ENCODE measurements at regions not wholly inside any gene's neighbourhood (a gene's known extent, or its start where the extent isn't known, plus 50 kb on each side); places are given as distances from the start of the nearest gene placed in this dataset.

GRCh38 chr15:93459396-93459795 lies 370.4 kb upstream of the RGMA start:
- no peak for DNase-seq (ENCODE audit: low read depth in 3 of 3, low spot score in 2 of 3)

- no peak for DNase-seq (ENCODE audit: low read depth in 3 of 3, low spot score in 2 of 3)
These were observed 369.6 kb upstream of the RGMA start for GRCh38 chr15:93458597-93458996.

- no peak for DNase-seq (ENCODE audit: low read depth in 3 of 3, low spot score in 2 of 3)
These were observed 365.8 kb upstream of the RGMA start for GRCh38 chr15:93454788-93455187.

- DNase-seq (ENCODE audit: low read depth in 3 of 3, low spot score in 2 of 3): no peak
These were observed 363.7 kb upstream of the RGMA start for GRCh38 chr15:93452537-93453211.

GRCh38 chr15:93451822-93452221 lies 362.8 kb upstream of the RGMA start:
- DNase-seq (ENCODE audit: low read depth in 3 of 3, low spot score in 2 of 3): no peak

- no peak for DNase-seq (ENCODE audit: low read depth in 3 of 3, low spot score in 2 of 3)
These were observed 362.3 kb upstream of the RGMA start for GRCh38 chr15:93451265-93451664.

GRCh38 chr15:93449798-93450197 lies 360.8 kb upstream of the RGMA start:
- DNase-seq (ENCODE audit: low read depth in 3 of 3, low spot score in 2 of 3): no peak

GRCh38 chr15:93438310-93438709 lies 349.3 kb upstream of the RGMA start:
- DNase-seq (ENCODE audit: low read depth in 3 of 3, low spot score in 2 of 3): no peak

GRCh38 chr15:93432474-93432873 lies 343.5 kb upstream of the RGMA start:
- no peak for DNase-seq (ENCODE audit: low read depth in 3 of 3, low spot score in 2 of 3)

- no peak for DNase-seq (ENCODE audit: low read depth in 3 of 3, low spot score in 2 of 3)
These were observed 339.9 kb upstream of the RGMA start for GRCh38 chr15:93428807-93429351.

- no peak for DNase-seq (ENCODE audit: low read depth in 3 of 3, low spot score in 2 of 3)
These were observed 339.1 kb upstream of the RGMA start for GRCh38 chr15:93428150-93428549.

GRCh38 chr15:93424131-93424530 lies 335.1 kb upstream of the RGMA start:
- no peak for DNase-seq (ENCODE audit: low read depth in 3 of 3, low spot score in 2 of 3)

- DNase-seq (ENCODE audit: low read depth in 3 of 3, low spot score in 2 of 3): no peak
These were observed 333.5 kb upstream of the RGMA start for GRCh38 chr15:93422476-93422875.

GRCh38 chr15:93420477-93420876 lies 331.5 kb upstream of the RGMA start:
- no peak for DNase-seq (ENCODE audit: low read depth in 3 of 3, low spot score in 2 of 3)

- DNase-seq (ENCODE audit: low read depth in 3 of 3, low spot score in 2 of 3): no peak
These were observed 331.0 kb upstream of the RGMA start for GRCh38 chr15:93420050-93420452.

- no peak for DNase-seq (ENCODE audit: low read depth in 3 of 3, low spot score in 2 of 3)
These were observed 329.6 kb upstream of the RGMA start for GRCh38 chr15:93418566-93418965.

GRCh38 chr15:93417631-93418030 lies 328.6 kb upstream of the RGMA start:
- no peak for DNase-seq (ENCODE audit: low read depth in 3 of 3, low spot score in 2 of 3)

GRCh38 chr15:93417156-93417555 lies 328.1 kb upstream of the RGMA start:
- no peak for DNase-seq (ENCODE audit: low read depth in 3 of 3, low spot score in 2 of 3)

GRCh38 chr15:93415576-93415975 lies 326.6 kb upstream of the RGMA start:
- DNase-seq (ENCODE audit: low read depth in 3 of 3, low spot score in 2 of 3): no peak

- DNase-seq (ENCODE audit: low read depth in 3 of 3, low spot score in 2 of 3): no peak
These were observed 325.7 kb upstream of the RGMA start for GRCh38 chr15:93414576-93415231.

- DNase-seq (ENCODE audit: low read depth in 3 of 3, low spot score in 2 of 3): no peak
These were observed 324.7 kb upstream of the RGMA start for GRCh38 chr15:93413745-93414144.

- no peak for DNase-seq (ENCODE audit: low read depth in 3 of 3, low spot score in 2 of 3)
These were observed 310.1 kb upstream of the RGMA start for GRCh38 chr15:93399121-93399520.
